SJCRH30 (cell line): ENCODE measurements at regions not wholly inside any gene's neighbourhood (a gene's known extent, or its start where the extent isn't known, plus 50 kb on each side); places are given as distances from the start of the nearest gene placed in this dataset.

ENCODE experiments used
- DNase-seq, 2 experiments: peaks; one replicate each; pipeline ENCODE4 v3.0.0-alpha.2; 2015 to 2020
- H3K27ac ChIP-seq: fragments of 250-450 bp; sonication (Bioruptor Pico); 2 replicates; pipeline ENCODE4 v1.5.1; 2020; ENCODE audit warnings: mild to moderate bottlenecking, moderate library complexity
- H3K27me3 ChIP-seq: fragments of 250-450 bp; sonication (Bioruptor Pico); 2 replicates; pipeline ENCODE4 v1.5.1; 2020; ENCODE audit warnings: mild to moderate bottlenecking, moderate library complexity
- H3K36me3 ChIP-seq: fragments of 250-450 bp; sonication (Bioruptor Pico); 2 replicates; pipeline ENCODE4 v1.5.1; 2020; ENCODE audit warnings: mild to moderate bottlenecking, moderate library complexity
- H3K4me1 ChIP-seq: fragments of 250-450 bp; sonication (Bioruptor Pico); 2 replicates; pipeline ENCODE4 v1.5.1; 2020; ENCODE audit warnings: mild to moderate bottlenecking, moderate library complexity
- H3K4me3 ChIP-seq: fragments of 250-450 bp; sonication (Bioruptor Pico); 2 replicates; pipeline ENCODE4 v1.5.1; 2020; ENCODE audit warnings: mild to moderate bottlenecking, moderate library complexity
- H3K9me3 ChIP-seq: fragments of 250-450 bp; sonication (Bioruptor Pico); replicated peaks from 2 replicates; pipeline ENCODE4 v1.5.1; 2020; ENCODE audit warnings: mild to moderate bottlenecking, moderate library complexity

GRCh38 chr7:33728873-33729551 is 176.3 kb upstream of the BMPER start:
- H3K36me3 ChIP-seq: no peaks in the 10 kb centered on the region
- no peak overlapping the region for H3K4me3 ChIP-seq
- H3K27ac ChIP-seq: no peak overlapping the region
- H3K4me1 ChIP-seq: no peaks in the 10 kb centered on the region; the same call in 1 of the 2 replicates
- no peaks in the 10 kb centered on the region for H3K27me3 ChIP-seq
- no peak for DNase-seq
- H3K9me3 ChIP-seq: no peaks in the 10 kb centered on the region

- no peaks in the 10 kb centered on the region for H3K4me1 ChIP-seq
- DNase-seq: no peak
- no peaks in the 10 kb centered on the region for H3K27me3 ChIP-seq
- H3K36me3 ChIP-seq: no peaks in the 10 kb centered on the region
- H3K9me3 ChIP-seq: no peaks in the 10 kb centered on the region
- H3K4me3 ChIP-seq: no peak overlapping the region
- H3K27ac ChIP-seq: no peak overlapping the region
Measured at GRCh38 chr7:33729726-33730125, 175.6 kb upstream of the BMPER start.

DNA sequence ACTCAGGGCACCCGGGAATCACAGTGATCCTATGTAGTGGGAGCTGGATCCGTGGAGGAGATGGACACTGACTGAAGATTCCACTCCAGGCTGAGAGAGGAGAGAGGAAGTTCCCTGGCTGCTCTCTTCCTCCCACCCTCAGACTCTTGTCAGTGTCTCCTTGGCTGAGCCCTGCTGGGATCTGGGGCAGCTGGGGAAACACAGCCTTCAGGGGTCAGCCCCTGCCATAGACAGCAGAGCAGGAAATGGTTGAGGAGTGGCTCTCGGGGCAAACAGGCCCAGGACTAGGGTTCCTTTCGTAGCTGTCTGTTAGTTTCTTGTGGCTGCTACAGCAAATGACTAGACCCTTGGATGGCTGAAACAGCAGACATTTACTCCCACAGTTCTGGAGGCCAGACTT is 174.4 kb upstream of the BMPER start:
- no peaks in the 10 kb centered on the region for H3K36me3 ChIP-seq
- no peaks in the 10 kb centered on the region for H3K9me3 ChIP-seq
- H3K27me3 ChIP-seq: no peaks in the 10 kb centered on the region
- no peak overlapping the region for H3K4me3 ChIP-seq
- no peaks in the 10 kb centered on the region for H3K4me1 ChIP-seq
- DNase-seq: no peak
- H3K27ac ChIP-seq: no peak overlapping the region

DNA sequence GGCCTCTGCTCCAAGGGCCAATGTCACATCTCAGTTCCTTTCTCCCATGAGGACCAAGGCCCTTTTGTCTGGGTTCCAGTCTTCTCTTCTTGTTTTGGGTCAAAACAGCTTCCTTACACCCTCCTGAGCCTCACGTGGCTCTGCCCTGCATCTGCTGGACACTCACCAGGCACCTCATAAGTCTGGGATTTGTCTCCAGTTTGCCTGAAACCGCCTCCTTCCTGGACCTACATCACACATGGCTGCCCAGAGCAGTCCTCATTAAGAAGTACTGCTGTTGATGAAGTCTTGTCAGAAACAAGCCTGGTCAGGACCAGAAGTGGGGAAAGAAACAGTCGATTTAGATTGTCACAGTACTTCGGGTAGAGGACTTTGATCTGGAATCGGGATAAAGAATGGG is 173.4 kb upstream of the BMPER start:
- no peak overlapping the region for H3K27ac ChIP-seq
- H3K4me3 ChIP-seq: no peak overlapping the region
- H3K4me1 ChIP-seq: no peaks in the 10 kb centered on the region
- H3K36me3 ChIP-seq: no peaks in the 10 kb centered on the region
- H3K27me3 ChIP-seq: no peaks in the 10 kb centered on the region
- no peaks in the 10 kb centered on the region for H3K9me3 ChIP-seq
- DNase-seq: no peak

DNA sequence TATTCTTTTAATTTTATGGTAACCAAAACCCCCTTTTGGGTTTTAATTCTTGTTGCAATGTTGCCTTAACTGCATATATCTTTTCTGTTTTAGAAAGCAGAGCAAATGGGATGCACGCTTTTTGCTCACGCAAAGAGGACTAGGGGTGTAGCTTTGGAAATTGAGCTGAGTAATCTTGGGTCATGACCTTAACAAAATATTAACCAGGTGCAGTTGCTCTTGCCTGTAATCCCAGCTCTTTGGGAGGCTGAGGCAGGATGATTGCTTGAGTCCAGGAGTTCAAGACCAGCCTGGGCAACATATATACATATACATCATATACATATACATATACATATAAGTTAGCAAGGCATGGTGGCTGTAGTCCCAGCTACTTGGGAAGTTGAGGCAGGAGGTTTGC is 172.9 kb upstream of the BMPER start:
- Histone ChIP-seq H3K9me3 (no peaks in the 10 kb centered on the region), H3K27me3 (no peaks in the 10 kb centered on the region), H3K36me3 (no peaks in the 10 kb centered on the region), H3K4me3 (no peak overlapping the region), H3K4me1 (no peaks in the 10 kb centered on the region), H3K27ac (no peak overlapping the region)
- DNase-seq: no peak

DNA sequence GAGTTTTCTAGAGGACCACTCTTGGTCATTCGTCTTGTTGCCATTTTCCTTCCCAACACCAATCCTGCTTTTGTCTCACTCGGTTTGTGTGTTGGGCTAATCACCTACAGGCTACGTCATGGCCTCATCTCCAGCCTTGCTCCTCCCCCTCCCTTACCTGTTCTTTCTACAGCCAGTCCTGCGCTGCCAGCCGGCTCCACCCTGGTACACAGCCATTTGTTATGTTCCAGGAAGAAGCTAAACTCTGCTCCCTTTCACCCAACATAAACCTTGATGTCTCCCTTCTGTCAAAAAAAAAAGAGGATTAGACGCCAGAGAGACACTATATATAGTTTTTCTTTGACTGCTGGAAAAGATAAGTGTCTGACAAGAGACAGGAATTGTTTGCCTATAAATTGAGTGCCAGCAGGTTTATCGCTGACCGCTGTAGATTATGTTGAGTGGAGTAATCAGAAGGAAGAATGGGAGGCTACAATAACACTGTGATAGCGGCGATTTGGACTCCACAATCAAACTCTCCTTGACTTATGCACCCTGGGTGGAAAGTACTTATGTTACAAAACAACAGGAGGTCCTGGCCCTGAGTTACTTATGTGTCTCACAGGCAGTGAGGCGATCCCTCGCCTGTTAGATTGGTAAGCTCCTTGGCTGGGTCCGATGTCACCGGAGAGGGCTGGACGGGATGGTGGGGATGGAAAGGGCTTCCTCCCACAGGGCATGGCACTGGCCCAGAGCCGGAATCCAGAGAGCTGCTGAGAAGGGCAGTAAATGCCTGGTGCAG is 171.3 kb upstream of the BMPER start:
- Histone ChIP-seq H3K4me3 (no peak overlapping the region), H3K4me1 (no peaks in the 10 kb centered on the region), H3K27ac (no peak overlapping the region), H3K36me3 (no peaks in the 10 kb centered on the region), H3K9me3 (no peaks in the 10 kb centered on the region), H3K27me3 (no peaks in the 10 kb centered on the region)
- DNase-seq: no peak

DNA sequence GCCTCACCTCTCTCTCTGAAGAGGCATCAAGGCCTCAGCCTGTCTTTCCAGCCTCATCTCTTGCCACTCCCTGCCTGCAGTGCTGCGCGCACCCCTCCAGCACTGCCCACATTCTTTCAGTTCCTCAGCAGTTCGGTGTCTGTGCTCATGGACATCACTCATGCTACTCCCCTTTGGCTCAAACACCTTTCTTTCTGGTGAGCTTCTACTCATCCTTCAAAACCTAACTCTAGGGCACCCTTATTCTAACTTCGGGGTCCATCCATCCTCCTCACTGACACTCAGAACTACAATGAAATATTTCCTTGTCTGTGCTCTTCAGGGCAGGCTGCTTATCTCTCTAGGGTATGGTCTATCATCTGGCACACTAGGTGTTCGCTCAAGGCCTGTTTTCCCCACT is 169.9 kb upstream of the BMPER start:
- no peaks in the 10 kb centered on the region for H3K36me3 ChIP-seq
- no peaks in the 10 kb centered on the region for H3K4me1 ChIP-seq
- DNase-seq: no peak
- no peaks in the 10 kb centered on the region for H3K27me3 ChIP-seq
- no peak overlapping the region for H3K27ac ChIP-seq
- H3K4me3 ChIP-seq: no peak overlapping the region
- no peaks in the 10 kb centered on the region for H3K9me3 ChIP-seq

- no peak for DNase-seq
- Histone ChIP-seq H3K4me1 (no peaks in the 10 kb centered on the region), H3K27me3 (no peaks in the 10 kb centered on the region), H3K4me3 (no peak overlapping the region), H3K9me3 (no peaks in the 10 kb centered on the region), H3K27ac (no peak overlapping the region), H3K36me3 (no peaks in the 10 kb centered on the region)
Measured at GRCh38 chr7:33736521-33737221, 168.7 kb upstream of the BMPER start.

DNA sequence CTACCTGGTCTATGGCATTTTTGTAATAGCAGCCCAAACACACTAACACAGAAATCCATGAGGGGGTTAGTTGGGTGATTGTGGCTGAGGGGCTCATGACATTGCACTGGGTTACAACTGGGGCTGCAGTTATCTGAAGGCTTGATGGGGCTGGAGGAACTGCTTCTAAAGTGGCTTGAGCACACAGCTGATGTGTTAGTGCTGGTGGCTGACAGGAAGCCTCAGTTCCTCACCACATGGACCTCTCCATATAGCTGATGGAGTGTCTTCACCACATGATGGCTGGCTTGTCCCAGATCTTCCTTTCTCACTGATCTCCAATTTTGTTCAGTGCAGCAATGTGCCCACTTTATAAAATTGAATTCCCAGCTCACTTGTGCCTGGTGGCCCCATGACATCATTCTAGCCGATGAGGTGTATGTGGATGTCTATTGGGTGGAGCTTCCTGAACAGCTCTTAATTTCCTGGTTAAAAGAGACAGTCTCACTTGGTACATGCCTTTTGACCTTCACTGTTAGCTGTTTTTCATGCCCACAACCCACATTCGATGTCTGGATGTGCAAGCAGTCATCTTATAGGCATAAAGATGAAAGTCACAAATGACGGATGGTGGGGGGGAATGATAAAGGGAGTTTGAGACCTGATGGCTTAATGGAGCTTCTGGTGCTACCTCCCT is 166.9 kb upstream of the BMPER start:
- no peaks in the 10 kb centered on the region for H3K27me3 ChIP-seq

DNA sequence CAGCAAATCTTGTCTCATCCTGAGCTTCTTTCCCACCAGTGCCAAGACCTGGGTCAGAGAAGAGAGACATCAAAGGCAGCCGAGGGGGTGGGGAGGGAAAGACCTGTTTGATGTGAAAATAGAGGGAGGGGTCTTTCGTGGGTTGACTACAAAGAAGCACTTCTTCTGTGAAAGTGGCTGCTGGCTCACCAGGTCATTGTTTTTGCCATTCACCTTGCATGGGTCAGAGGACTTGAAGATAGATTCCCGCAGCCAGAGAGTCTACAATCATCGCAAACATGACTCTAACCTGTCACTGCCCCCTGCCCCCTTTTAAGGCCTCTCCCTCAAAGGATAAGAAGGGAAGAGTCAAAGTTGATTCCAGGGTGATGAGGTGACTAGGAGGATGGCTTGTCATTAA is 166.1 kb upstream of the BMPER start:
- no peak overlapping the region for H3K27ac ChIP-seq

More for the DNA sequence above, 166.9 kb upstream of the BMPER start:
- Histone ChIP-seq H3K4me1 (peaks cover 2% of the 10 kb centered on the region; the same call in 1 of the 2 replicates), H3K27ac (no peak overlapping the region), H3K4me3 (no peak overlapping the region), H3K36me3 (no peaks in the 10 kb centered on the region), H3K9me3 (no peaks in the 10 kb centered on the region)
- no peak for DNase-seq

DNA sequence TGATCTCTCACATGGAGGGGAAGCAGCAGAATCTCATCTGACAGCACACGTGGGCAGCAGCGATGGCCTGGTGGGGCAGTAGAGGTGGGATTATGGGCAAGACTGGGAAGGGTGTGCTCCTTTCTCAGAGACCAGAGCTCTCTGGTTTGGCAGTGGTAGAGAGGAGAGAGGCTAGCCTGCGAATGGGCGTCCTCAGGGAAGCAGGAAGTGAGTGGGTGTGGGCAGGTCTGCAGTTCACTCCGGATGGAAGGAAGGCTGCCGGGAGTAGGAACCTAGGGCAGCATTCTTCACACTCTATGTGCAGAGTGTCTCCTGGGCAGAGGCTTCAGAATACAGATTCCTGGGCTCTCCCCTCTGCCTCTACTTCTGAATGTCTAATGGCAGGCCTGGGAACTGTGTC is 162.8 kb upstream of the BMPER start:
- H3K4me1 ChIP-seq: peaks cover 5% of the 10 kb centered on the region; the same call in 1 of the 2 replicates
- 0 out of 2 replicates have a peak, but pooled peaks cover 4% of the 10 kb centered on the region for H3K9me3 ChIP-seq
- DNase-seq: no peak
- H3K27ac ChIP-seq: no peak overlapping the region
- no peak overlapping the region for H3K4me3 ChIP-seq
- H3K36me3 ChIP-seq: no peaks in the 10 kb centered on the region
- no peaks in the 10 kb centered on the region for H3K27me3 ChIP-seq

More for the DNA sequence above, 166.1 kb upstream of the BMPER start:
- DNase-seq: no peak
- H3K4me3 ChIP-seq: no peak overlapping the region
- H3K36me3 ChIP-seq: no peaks in the 10 kb centered on the region
- H3K9me3 ChIP-seq: 0 out of 2 replicates have a peak, but pooled peaks cover 3% of the 10 kb centered on the region
- no peaks in the 10 kb centered on the region for H3K27me3 ChIP-seq
- peaks cover 5% of the 10 kb centered on the region; the same call in 1 of the 2 replicates for H3K4me1 ChIP-seq

GRCh38 chr7:33742999-33743587 is 162.2 kb upstream of the BMPER start:
- no peaks in the 10 kb centered on the region for H3K36me3 ChIP-seq
- H3K4me3 ChIP-seq: no peak overlapping the region
- H3K9me3 ChIP-seq: 0 out of 2 replicates have a peak, but pooled peaks cover 4% of the 10 kb centered on the region
- H3K4me1 ChIP-seq: peaks cover 5% of the 10 kb centered on the region; the same call in 1 of the 2 replicates
- no peak for DNase-seq
- H3K27me3 ChIP-seq: no peaks in the 10 kb centered on the region
- H3K27ac ChIP-seq: no peak overlapping the region

GRCh38 chr7:33743594-33743993 is 161.7 kb upstream of the BMPER start:
- DNase-seq: no peak
- Histone ChIP-seq H3K9me3 (0 out of 2 replicates have a peak, but pooled peaks cover 4% of the 10 kb centered on the region), H3K4me1 (peaks cover 5% of the 10 kb centered on the region; the same call in 1 of the 2 replicates), H3K27me3 (no peaks in the 10 kb centered on the region), H3K4me3 (no peak overlapping the region), H3K36me3 (no peaks in the 10 kb centered on the region), H3K27ac (no peak overlapping the region)
